Activated naive CD4-positive, alpha-beta T cell treated with anti-CD3 and anti-CD28 coated beads, Interleukin-2, amount 50 U/mL, for 16 hours (primary cell): ENCODE measurements at regions not wholly inside any gene's neighbourhood (a gene's known extent, or its start where the extent isn't known, plus 50 kb on each side); places are given as distances from the start of the nearest gene placed in this dataset.
"Not testable (repeated sequence)": the region's sequence is repeated elsewhere in the genome, so short reads cannot be mapped to it uniquely, and the experiment has no call there.

ENCODE experiments used
- DNase-seq: peaks from one replicate; pipeline ENCODE4 v3.0.0-alpha.2; 2020

DNA sequence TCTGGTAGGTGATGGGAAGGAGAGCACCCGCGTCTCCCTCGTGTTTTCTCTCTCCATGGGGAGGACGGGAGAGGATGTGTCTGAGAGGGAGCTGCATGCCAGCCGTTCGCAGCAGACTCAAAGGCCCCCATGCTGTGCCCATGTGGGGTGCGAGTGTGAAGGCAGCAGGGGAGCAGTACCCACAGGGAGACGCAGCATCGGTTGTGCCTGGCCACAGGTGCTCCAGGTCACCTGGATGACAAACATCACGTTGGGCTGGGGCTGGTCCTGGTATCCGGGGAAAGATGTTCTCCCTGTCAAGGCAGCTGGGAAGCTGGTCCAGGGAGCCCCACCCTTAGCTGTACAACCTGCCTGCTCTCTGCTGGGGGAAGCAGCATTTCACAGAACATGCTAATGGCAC is 119.5 kb upstream of the SALL3 start:
- DNase-seq: no peak

DNA sequence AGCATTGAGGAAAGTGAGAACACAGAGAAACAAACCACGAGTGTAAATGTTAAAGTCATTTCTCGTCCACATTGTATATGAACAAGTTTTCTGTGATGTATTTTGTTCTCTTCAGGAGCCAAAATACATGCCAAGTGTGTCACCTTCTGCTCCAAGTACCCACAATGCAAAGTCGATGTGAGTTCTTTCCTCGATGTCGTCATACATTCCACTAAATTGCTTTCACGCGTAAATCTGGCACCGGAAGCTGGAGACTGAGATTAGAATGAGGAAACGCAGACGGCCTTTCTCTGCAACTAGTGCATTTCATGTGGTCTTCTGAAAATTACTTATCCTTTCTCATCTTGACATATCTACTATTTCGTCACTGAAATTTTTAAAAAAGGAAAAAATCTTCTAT is 118.5 kb upstream of the SALL3 start:
- no peak for DNase-seq

DNA sequence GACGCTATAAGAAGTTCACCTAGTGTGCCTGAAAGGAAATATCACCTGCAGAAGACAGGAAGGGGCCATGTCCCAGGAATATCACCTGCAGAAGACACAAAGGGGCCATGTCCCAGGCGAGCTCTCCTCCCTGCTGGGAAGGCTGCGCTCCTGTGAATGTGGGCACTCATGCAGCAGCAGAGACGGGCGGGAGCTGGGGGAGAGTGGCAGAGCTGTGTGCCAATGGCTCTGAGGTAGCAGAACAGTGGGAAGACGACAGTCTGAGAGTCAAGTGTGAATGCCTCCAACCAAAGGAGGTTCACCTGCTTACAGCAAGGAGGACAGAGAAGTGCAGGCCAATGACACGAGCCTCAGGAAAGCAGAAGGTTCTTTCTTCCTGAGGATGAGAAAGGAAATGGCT is 117.9 kb upstream of the SALL3 start:
- no peak for DNase-seq

DNA sequence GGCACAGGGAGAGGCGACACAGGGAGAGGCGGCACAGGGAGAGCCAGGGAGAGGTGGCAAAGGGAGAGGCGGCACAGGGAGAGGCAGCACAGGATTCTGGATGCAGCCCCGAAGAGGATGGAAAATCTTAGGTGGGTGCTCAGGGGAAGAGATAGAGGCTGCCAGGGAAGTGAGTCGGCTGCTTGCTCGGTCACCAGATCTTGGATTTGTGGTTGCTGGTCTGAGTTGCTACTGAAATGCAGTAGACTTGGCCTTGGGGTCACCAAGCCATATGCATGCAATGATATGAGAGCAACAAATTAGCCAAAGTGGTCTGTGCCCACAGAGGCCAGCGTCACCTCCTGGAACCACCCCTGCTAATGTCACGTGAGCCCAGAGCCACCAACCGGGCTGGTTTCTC is 117.2 kb upstream of the SALL3 start:
- no peak for DNase-seq

DNA sequence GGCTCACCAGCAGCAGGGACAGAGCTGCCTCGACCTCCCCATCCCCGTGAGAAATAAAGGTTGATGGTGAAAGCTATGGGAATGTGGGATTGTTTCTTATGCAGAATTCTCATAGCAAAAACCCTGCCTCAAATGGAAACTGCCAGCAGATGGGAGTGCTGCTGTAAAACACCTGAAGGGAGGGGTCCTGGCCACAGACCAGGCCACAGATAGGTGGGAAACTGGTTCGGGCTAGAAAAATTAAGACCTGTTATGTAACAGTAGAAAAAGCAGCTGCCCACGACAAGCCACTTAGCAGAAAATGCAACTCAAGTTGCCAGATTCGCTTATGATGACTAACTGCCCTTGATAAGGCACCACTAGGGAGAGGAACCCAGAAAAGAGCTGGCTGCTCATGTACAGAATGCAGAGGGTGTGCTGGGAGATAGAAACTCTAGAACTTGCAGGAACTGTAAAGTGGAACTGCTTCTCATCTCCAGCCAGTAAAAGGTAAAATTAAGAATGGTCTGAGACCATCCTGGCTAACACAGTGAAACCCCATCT is 114.5 kb upstream of the SALL3 start:
- DNase-seq: no peak

DNA sequence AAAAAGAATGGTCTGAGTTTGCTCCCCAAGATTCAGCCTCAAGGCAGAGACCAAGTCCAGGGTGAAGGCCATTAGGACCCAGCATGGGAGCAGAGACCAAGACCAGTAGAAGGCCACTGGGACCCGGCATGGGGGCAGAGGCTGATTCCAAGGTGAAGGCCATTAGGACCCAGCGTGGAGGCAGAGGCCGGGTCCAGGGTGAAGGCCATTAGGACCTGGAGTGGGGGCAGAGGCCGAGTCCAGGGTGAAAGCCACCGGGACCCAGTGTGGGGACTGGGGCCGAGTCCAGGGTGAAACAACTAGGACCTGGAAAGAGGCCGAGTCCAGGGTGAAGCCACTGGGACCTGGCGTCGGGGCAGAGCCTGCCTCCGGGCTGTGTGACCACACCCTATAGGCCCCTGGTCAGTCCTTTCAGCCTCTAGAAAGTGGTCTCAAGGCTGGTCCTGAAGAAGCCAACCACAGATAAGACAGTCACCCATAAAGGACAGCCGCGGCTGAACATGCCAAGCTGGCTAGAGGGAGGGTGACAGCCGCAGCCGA is 113.8 kb upstream of the SALL3 start:
- DNase-seq: no peak

DNA sequence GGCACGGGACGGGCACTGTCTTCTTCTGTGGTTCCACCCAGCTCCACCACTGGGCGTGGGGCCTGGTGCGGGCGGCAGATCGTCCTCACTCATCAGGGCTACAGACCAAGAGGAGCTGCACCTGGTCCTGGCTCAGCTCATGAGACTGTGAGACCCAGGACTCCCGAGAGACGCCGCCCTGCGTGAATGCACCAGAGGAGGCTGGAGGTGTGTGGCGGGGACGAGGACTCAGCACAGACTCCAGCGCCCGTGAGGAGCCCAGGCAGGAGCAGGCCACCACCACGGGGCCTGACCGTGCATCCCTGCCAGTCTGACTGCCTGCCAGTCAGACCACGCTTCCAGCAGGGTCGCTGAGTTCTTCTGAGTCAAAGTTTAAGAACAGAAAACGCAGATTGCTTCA is 112.5 kb upstream of the SALL3 start:
- no peak for DNase-seq

DNA sequence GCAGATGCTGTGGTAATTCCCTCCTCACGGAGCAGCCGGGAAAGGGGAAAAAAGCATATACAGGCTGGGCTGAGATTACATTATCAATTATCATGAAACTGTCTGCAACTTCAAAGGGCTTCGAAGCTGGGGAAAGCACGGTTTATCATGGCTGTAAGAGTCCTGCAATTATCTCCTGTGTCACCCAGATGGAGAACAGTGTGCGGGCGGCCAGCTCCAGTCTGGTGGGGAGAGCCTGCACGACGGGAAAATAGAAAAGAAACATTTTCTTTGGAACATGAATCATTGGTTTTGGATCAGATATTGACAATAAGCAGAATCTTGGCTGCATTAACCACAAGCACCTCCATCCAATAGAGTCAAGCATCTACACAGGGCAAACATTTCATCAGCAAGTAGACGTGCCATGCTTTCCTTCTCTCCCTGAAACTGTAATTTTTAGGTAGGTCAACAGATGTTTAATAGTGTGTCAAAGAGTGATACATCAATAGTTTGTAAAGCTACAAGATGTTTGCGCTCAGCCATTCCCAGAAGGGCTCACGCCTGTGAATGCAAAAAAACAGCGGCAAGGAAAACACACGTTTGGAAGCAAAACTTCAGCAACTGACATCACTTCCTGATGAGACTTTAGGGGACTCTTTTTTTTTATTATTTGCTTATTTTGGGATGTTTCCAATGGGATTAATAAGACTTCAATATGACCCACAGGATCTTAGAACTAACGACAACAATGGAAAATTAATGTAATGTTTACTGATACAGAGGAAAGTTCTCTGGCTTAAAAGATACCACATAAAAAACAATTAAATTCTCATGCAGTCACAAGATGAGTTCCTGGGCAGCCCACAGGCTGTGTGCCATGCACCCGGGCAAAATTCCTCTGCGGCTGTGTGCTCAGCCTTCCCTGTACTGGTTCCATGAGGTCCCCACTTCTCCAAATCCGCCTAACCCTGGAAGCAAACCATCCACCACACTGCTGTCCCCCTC is 111.0 kb upstream of the SALL3 start:
- no peak for DNase-seq

DNA sequence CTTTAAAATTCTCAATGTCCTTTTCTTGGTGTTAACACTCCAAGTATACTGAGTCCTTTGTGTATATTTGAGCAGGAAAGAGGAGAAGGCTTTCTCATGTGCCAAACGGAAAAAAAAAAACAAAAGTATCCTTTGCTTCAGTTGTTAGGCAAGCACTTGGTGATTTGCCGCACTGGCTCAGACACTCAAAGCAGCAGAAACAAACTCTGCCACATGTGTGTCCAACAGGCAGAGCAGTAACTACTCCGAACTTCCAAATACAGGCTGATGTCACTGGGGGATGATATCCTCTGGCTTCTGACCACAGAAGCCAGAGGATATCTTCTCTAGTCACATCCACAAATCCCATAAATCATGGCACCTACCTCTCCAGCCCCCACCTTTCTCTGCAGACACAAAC is 108.0 kb upstream of the SALL3 start:
- no peak for DNase-seq

DNA sequence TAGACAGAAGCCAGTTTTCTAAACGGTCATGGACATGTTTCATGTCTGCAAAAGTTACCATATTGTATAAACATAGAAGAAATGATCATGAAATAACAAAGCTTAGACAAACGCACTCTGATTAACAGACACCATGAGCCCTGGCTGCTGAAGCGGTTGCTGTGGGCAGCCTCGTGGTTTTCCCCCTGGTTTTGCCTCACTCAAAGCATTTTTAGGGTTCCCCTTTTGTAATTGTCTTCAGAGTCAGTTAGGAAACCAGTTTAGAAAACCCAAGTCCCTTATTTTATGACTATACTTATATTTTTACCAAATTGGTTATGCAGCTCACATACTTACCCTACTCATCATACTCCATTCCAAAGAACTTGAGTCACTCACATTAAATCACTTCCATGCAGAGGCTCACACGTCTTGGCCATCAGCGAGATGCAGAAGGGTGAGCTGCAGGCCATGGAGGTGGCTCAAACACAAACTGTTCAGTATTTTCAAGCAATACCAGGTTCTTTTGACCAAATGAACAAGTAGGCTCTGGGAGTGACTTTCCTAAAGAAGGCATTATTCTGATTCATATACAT is 105.6 kb upstream of the SALL3 start:
- DNase-seq: no peak

DNA sequence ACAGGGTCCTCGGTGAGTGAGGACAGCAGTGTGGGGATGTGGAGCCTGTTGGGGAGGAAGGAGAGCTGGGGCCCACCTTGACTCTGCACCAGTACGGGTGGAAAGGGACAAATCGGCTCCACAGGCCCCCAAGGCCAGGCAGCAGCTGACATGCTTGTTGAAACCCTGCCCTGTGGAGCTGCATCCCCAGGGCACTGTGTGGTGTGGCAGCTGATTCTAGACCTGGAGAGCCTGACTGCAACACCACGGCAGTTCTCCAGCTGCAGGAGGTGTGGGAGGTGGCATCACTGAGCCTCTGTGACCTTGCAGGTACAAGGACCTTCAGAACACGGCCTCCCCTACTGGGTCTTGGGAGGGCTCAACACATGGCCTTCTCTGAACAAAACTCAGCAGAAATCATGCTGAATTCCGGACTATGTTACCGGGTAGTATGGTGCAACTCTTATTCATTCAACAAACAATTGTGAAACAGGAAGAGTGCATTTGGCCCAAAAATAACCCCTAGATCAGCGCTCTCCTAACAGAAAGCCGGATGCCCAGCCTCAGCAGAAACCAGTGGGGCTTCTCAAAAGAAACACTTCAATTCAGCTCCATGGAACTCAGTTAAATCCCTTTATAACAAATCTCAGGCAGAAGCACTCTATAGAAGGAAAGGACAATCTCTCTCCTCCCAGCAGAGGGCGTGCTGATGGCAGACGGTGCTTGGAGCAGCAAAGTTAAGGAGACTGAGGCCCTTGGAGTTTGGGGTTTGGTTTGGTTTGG is 104.4 kb upstream of the SALL3 start:
- DNase-seq: no peak

DNA sequence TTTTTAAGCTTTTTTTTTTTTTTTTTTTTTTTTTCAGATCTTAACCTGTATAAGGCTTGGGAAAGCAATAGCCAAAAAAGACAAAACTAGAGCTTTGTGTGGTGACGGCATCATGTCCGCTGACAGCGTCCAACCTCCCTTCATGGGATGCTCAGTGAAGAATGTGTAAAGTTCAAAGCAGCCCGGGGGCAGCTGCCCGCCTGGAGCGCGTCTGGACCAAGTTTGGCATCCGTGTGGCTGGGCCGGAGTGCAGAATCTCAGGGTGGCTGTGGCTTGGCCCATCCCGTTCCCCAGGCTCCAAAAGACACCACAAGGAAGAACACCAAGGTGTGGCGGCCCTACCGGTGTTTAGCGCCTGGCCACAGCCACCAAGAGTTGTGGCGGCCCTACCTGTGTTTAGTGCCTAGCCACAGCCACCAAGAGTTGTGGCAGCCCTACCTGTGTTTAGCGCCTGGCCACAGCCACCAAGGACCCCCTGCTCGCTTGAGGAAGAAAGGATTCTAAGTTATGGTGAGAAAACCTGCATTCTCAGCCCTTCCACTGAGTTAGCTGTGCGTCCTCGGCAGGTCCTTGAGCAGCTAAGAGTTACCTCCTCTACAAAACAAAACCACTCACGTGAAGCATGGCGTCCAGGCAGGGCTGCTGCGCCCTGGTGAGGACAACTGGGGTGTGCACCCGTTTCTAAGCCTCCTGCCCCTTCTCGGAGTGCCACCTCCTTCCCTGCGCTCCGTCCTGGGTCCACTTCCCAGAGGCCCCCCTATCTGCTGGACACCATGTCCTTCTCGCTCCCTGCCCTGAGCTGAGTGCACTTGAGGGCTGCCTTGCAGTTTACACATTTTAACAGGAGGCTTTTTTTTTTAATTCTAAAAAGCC is 103.6 kb upstream of the SALL3 start:
- no peak for DNase-seq

DNA sequence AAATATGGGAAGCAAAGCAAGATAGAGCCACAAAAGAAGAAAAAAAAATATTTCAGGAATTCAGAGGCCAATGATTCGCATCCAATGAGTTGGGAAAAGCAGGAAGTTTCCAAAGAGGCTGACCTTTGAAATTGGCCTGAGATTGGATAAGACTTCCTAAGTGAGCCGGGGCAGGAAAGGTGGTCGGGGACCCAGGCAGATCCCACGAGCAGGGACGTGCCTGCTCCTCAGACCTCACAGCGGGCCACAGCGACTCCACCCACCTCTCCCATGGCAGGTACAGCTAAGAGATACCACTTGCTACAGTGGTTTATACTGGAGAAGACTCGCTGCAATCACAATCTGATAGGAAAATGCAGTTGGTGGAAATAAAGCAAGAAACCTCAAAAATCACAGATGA is 102.8 kb upstream of the SALL3 start:
- no peak for DNase-seq

DNA sequence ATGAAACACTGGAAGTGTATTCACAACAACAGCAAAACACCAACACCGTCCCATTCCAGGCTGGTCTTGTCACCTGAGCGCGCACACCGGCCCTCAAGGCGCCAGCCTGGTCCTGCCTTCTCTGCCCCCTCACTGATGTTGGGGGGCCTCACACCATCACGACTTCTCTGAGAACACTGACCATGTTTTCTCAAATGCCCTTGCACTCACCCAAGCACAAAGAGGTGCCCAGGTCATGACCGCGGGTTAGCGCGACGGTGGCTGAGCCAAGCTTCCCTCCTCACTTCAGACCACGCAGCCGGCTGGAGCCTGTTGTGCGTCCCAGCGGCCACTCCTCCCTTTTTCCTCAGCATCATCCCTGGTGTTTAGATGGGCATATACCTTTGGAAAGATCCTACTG is 101.3 kb upstream of the SALL3 start:
- DNase-seq: no peak

DNA sequence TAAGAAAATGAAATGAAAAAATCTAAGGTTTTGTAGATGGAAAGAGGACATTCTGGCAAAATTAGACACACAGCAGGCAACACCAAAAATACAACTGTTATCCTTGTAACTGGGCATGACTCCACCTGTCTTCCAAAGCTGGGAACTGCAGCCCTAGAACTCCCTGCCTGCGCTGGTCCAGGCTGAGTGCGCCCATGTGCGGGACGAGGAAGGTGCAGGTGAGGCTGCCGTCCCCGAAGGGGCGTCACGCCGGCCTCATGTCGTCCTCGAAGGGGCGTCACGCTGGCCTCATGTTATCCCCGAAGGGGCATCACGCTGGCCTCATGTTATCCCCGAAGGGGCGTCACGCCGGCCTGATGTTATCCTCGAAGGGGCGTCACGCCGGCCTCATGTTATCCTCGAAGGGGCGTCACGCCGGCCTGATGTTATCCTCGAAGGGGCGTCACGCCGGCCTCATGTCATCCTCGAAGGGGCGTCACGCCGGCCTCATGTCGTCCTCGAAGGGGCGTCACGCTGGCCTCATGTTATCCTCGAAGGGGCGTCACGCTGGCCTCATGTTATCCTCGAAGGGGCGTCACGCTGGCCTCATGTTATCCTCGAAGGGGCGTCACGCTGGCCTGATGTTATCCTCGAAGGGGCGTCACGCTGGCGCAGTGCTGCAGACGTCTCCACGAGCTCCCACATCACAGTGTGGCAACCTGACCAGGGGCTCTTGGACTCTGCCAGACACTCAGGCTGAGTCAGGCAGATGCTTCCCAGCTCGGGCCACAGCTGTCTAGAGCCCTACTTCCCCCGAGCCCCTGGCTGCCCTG is 100.3 kb upstream of the SALL3 start:
- not testable (repeated sequence) for DNase-seq

DNA sequence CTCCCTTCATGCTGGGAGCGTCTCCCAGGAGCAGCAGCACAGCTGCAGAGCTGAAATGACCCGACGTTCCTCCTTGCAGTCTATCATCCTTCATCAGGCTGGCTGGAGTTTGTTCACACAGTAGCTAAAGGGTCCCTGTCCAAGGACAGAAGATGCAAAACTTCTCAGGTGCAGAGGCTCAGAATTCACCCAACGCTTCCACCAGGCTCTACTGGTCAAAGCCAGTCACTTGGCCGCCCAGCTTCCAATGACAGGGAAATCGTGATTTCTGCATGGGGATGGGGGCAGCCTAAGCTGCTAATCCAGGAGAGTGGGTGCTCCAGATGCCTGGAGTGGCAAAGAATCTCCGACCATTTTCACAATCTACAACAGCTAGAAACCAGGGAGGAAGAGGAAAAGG is 97.0 kb upstream of the SALL3 start:
- DNase-seq: no peak

DNA sequence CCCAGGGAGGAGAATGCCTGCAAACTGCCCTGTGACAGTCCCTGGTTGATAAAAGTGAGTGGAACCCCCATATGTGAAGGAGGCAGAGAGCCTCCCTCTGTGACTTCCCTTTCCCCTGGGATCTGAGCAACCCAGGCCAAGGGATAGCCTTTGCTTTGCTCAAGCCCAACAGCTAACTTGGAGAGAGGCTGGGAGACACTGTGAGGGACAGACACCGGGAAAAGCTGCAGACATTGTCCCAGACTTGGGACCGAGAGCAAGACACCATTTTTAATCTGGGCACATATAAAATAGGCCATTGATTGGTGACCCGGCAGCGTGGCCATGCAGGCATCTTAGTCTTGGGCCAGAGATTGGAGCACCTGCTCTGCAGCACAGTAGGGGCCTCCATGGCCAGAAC is 96.1 kb upstream of the SALL3 start:
- DNase-seq: no peak

DNA sequence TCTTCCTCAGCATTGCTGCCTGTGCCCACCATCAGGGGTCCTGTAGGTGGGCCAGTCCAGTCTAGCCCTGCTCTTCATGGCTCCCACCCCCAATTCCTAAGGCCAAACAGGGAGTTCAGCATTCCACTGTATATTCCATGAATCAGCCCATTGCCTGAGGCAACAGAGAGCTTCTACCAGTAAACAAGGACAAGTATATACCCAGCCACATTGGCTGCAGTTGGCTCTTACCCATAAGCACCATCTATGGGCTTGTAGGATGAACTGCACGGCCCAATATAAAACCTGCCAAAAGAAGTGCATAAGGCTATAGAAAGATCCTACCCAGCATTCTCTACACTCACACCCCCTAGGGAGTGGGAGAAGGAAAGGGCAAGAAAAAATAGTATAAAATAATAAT is 95.1 kb upstream of the SALL3 start:
- DNase-seq: no peak

DNA sequence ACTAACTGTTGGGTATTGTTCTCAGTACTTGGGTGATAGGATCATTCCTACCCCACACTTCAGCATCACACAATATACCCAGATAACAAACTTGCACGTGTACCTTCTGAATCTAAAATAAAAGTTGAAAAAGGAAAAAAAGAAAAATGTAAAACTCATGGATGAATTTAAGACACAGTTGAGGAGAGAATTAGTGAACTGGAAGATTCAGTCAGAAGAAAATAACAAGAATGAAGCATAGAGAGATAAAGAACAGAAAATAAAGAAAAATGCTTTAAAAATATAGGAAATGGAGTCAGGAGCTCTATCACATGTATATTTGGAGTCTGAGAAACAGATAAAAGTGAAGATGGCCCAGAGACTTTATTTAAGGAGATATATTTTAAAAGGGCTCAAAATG is 90.4 kb upstream of the SALL3 start:
- no peak for DNase-seq

DNA sequence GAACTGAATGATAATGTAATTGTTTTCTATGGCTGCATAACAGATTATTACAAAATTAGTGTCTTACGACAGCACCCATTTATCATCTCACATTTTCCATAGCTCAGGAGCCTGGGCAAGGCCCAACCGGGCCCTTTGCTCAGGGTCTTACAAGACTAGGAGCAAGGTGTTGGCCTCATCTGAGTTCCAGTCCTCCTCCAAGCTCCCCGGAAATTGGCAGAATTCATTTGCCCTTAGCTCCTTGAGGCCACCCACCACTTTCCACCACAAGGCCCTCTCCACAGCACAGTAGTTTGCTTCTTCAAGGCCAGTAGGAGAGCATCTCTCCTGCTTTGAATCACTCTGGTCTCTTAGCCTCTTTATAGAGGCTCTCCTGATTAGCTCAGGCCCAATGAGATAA is 89.2 kb upstream of the SALL3 start:
- DNase-seq: no peak

DNA sequence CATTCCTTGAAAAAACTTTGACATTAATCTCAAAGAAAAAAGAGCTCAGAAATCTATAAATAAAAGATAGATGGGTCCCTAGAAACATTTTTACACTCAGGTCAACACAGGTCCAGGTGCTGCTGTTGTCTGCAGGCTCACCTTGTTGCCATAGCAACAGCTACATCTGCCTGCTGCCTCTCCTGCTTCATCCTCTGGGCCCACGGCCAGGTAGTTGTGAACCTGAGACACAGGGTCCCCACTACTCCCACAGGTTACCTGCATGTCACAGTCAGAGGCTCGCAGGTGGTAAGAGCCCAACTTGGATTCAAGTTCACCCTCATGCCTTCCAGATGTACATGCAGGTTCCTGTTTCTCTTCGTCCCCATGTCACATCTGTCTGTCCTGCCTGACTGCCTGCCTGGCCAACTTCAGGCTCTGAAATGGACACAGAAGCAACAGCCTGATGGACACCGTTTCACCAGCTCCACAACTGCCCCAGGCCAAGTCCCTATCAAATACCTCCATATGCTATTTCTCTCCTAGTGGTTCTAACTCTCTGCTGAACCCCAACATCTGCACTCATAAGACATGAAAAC is 88.3 kb upstream of the SALL3 start:
- no peak for DNase-seq
